DND-41 (cell line): ENCODE measurements at regions not wholly inside any gene's neighbourhood (a gene's known extent, or its start where the extent isn't known, plus 50 kb on each side); places are given as distances from the start of the nearest gene placed in this dataset.
"Not testable (repeated sequence)": the region's sequence is repeated elsewhere in the genome, so short reads cannot be mapped to it uniquely, and the experiment has no call there.

ENCODE experiments used
- ATAC-seq: fragments of 200-7000 bp; cut with Tn5 transposase; 3 replicates; pipeline ENCODE4 v1.9.1; 2021; ENCODE audit warnings: low read depth; ENCODE audit not compliant: insufficient read depth
- DNase-seq: peaks from one replicate; pipeline ENCODE4 v3.0.0-alpha.2; 2020
- H2AFZ ChIP-seq: 2 replicates; pipeline ENCODE4 v1.6.0; 2012; ENCODE audit warnings: low read depth, low read length
- H3K27ac ChIP-seq: 2 replicates; pipeline ENCODE4 v1.5.1; 2012; ENCODE audit warnings: low read length, inconsistent platforms
- H3K27me3 ChIP-seq: fragments of 200-600 bp; sonication (generic); 2 replicates; pipeline ENCODE4 v1.6.0; 2012; ENCODE audit warnings: low read length, mild to moderate bottlenecking, inconsistent platforms; ENCODE audit not compliant: insufficient read depth, poor library complexity
- H3K36me3 ChIP-seq: 2 replicates; pipeline ENCODE4 v1.5.1; 2012; ENCODE audit warnings: low read length, inconsistent platforms; ENCODE audit not compliant: insufficient read depth
- H3K4me1 ChIP-seq: 2 replicates; pipeline ENCODE4 v1.5.1; 2012; ENCODE audit warnings: mild to moderate bottlenecking, low read length; ENCODE audit not compliant: insufficient read depth
- H3K4me2 ChIP-seq: 2 replicates; pipeline ENCODE4 v1.6.0; 2012; ENCODE audit warnings: mild to moderate bottlenecking, moderate library complexity, low read length, inconsistent platforms; ENCODE audit not compliant: insufficient read depth
- H3K4me3 ChIP-seq, 2 experiments: fragments of 200-600 bp in 1 of 2; shearing (Covaris generic) in 1 of 2; 2 replicates each; pipeline ENCODE4 v1.5.1; 2012 to 2016; ENCODE audit warnings: inconsistent platforms in 2 of 2, low read length in 2 of 2, mild to moderate bottlenecking in 2 of 2, low read depth in 1 of 2, moderate library complexity in 1 of 2
- H3K79me2 ChIP-seq: 2 replicates; pipeline ENCODE4 v1.6.0; 2012; ENCODE audit warnings: low read length, inconsistent platforms; ENCODE audit not compliant: insufficient read depth
- H3K9ac ChIP-seq: 2 replicates; pipeline ENCODE4 v1.6.0; 2012; ENCODE audit warnings: low read depth, mild to moderate bottlenecking, inconsistent platforms, low read length, moderate library complexity
- H3K9me3 ChIP-seq: 2 replicates; pipeline ENCODE4 v1.5.1; 2012; ENCODE audit warnings: low read length, moderate library complexity, mild to moderate bottlenecking, inconsistent platforms; ENCODE audit not compliant: insufficient read depth, severe bottlenecking
- H4K20me1 ChIP-seq: 2 replicates; pipeline ENCODE4 v1.6.0; 2012; ENCODE audit warnings: low read length; ENCODE audit not compliant: insufficient read depth
- EZH2 ChIP-seq: IDR thresholded peaks from 3 replicates; pipeline ENCODE4 v1.6.1; 2012; ENCODE audit warnings: borderline replicate concordance, low read depth, mild to moderate bottlenecking, moderate library complexity, low read length, inconsistent platforms; ENCODE audit not compliant: severe bottlenecking
- TF ChIP-seq, protein P1 (sequence below): IDR thresholded peaks from 2 replicates; pipeline ENCODE4 v1.5.1; 2012; ENCODE audit warnings: borderline replicate concordance, low read length, moderate library complexity, mild to moderate bottlenecking; ENCODE audit not compliant: poor library complexity, severe bottlenecking; ENCODE audit errors: extremely low read depth

- Histone ChIP-seq H3K27me3 (no peaks in the 10 kb centered on the region), H3K27ac (no peak overlapping the region), H3K4me1 (no peaks in the 10 kb centered on the region), H3K36me3 (no peaks in the 10 kb centered on the region), H2AFZ (no peak overlapping the region), H3K79me2 (no peaks in the 10 kb centered on the region), H3K9ac (no peak overlapping the region), H3K4me3 (no peak overlapping the region), H3K9me3 (peaks cover 7% of the 10 kb centered on the region), H4K20me1 (no peaks in the 10 kb centered on the region), H3K4me2 (no peak overlapping the region)
- no peak for DNase-seq
- TF ChIP-seq, protein P1, sequence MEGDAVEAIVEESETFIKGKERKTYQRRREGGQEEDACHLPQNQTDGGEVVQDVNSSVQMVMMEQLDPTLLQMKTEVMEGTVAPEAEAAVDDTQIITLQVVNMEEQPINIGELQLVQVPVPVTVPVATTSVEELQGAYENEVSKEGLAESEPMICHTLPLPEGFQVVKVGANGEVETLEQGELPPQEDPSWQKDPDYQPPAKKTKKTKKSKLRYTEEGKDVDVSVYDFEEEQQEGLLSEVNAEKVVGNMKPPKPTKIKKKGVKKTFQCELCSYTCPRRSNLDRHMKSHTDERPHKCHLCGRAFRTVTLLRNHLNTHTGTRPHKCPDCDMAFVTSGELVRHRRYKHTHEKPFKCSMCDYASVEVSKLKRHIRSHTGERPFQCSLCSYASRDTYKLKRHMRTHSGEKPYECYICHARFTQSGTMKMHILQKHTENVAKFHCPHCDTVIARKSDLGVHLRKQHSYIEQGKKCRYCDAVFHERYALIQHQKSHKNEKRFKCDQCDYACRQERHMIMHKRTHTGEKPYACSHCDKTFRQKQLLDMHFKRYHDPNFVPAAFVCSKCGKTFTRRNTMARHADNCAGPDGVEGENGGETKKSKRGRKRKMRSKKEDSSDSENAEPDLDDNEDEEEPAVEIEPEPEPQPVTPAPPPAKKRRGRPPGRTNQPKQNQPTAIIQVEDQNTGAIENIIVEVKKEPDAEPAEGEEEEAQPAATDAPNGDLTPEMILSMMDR, result no peak
- no peak for TF ChIP-seq EZH2
- ATAC-seq, result no peak
Measured at GRCh38 chr2:193074933-193075332, 880.2 kb upstream of the TMEFF2 start.

- no peaks in the 10 kb centered on the region for H3K79me2 ChIP-seq
- ATAC-seq (no peak), DNase-seq (no peak)
- no peaks in the 10 kb centered on the region for H3K27me3 ChIP-seq
- H3K9me3 ChIP-seq, result peaks cover 7% of the 10 kb centered on the region
- no peak overlapping the region for H3K4me3 ChIP-seq
- no peak overlapping the region for H3K4me2 ChIP-seq
- H3K36me3 ChIP-seq, result no peaks in the 10 kb centered on the region
- no peak for TF ChIP-seq EZH2
- TF ChIP-seq, protein P1, result no peak
- H3K27ac ChIP-seq, result no peak overlapping the region
- no peak overlapping the region for H2AFZ ChIP-seq
- no peaks in the 10 kb centered on the region for H4K20me1 ChIP-seq
- H3K9ac ChIP-seq, result no peak overlapping the region
- H3K4me1 ChIP-seq, result no peaks in the 10 kb centered on the region
Measured at GRCh38 chr2:193072647-193073046, 877.9 kb upstream of the TMEFF2 start.

- H3K27ac ChIP-seq, H3K9ac ChIP-seq, H3K4me1 ChIP-seq, H2AFZ ChIP-seq, DNase-seq, H3K9me3 ChIP-seq, H3K36me3 ChIP-seq, H3K27me3 ChIP-seq, H4K20me1 ChIP-seq, H3K4me3 ChIP-seq, H3K4me2 ChIP-seq, ATAC-seq, H3K79me2 ChIP-seq: not testable (repeated sequence)
Measured at GRCh38 chr2:193025556-193025955, 830.8 kb upstream of the TMEFF2 start.

DNA sequence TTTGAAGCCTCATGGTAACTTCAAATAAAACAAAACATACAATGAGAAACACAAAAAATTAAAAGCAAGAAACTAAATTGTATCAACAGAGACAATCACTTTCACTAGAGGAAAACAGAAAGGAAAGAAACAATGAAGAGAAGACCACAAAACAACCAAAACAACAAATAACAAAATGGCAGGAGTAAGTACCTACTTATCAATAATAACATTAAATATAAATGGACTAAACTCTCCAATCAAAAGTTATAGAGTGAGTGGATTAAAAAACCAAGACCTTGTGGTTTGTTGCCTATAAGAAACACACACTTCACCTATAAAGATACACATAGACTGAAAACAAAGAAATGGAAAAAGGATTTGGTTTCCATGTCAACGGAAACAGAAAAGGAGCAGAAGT, 830.1 kb upstream of the TMEFF2 start:
- DNase-seq, result no peak
- H4K20me1 ChIP-seq, result no peaks in the 10 kb centered on the region
- H3K27ac ChIP-seq, result no peak overlapping the region
- H3K36me3 ChIP-seq, result no peaks in the 10 kb centered on the region
- H3K4me2 ChIP-seq, result no peak overlapping the region
- no peaks in the 10 kb centered on the region for H3K79me2 ChIP-seq
- H3K4me3 ChIP-seq, result no peak overlapping the region
- peaks cover 6% of the 10 kb centered on the region for H3K9me3 ChIP-seq
- H3K9ac ChIP-seq, result no peak overlapping the region
- TF ChIP-seq, protein P1, result no peak
- TF ChIP-seq EZH2, result no peak
- H2AFZ ChIP-seq, result no peak overlapping the region
- no peaks in the 10 kb centered on the region for H3K27me3 ChIP-seq
- no peaks in the 10 kb centered on the region for H3K4me1 ChIP-seq
- ATAC-seq, result no peak
